ENCODE measurements at regions not wholly inside any gene's neighbourhood (a gene's known extent, or its start where the extent isn't known, plus 50 kb on each side); places are given as distances from the start of the nearest gene placed in this dataset.

DNA sequence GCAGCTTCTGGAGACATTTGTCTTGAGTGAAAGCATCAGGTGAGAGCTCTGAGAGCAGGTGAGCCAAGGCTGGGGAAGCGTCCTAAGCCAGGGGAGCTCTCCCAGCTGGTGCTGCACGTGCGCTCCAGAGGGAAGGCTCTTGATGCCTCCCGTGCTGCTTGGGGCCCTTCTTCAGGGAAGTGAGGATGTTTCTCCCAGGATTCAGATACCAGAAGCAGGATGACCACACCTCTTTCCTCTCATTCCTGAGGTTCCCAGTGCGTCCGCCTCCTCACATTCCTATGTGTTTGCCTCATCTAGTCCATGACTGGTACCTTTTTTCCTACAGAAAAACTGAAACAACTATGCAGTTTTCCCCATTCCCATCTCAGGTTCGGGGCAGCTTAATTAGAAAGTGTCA, 231.0 kb upstream of the IRS2 start (continued):
- TF ChIP-seq, protein P1, sequence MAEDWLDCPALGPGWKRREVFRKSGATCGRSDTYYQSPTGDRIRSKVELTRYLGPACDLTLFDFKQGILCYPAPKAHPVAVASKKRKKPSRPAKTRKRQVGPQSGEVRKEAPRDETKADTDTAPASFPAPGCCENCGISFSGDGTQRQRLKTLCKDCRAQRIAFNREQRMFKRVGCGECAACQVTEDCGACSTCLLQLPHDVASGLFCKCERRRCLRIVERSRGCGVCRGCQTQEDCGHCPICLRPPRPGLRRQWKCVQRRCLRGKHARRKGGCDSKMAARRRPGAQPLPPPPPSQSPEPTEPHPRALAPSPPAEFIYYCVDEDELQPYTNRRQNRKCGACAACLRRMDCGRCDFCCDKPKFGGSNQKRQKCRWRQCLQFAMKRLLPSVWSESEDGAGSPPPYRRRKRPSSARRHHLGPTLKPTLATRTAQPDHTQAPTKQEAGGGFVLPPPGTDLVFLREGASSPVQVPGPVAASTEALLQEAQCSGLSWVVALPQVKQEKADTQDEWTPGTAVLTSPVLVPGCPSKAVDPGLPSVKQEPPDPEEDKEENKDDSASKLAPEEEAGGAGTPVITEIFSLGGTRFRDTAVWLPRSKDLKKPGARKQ (CRISPR knock-in tag; IDR thresholded peaks at IDR 0.05) = no peak
- TF ChIP-seq, protein P2, sequence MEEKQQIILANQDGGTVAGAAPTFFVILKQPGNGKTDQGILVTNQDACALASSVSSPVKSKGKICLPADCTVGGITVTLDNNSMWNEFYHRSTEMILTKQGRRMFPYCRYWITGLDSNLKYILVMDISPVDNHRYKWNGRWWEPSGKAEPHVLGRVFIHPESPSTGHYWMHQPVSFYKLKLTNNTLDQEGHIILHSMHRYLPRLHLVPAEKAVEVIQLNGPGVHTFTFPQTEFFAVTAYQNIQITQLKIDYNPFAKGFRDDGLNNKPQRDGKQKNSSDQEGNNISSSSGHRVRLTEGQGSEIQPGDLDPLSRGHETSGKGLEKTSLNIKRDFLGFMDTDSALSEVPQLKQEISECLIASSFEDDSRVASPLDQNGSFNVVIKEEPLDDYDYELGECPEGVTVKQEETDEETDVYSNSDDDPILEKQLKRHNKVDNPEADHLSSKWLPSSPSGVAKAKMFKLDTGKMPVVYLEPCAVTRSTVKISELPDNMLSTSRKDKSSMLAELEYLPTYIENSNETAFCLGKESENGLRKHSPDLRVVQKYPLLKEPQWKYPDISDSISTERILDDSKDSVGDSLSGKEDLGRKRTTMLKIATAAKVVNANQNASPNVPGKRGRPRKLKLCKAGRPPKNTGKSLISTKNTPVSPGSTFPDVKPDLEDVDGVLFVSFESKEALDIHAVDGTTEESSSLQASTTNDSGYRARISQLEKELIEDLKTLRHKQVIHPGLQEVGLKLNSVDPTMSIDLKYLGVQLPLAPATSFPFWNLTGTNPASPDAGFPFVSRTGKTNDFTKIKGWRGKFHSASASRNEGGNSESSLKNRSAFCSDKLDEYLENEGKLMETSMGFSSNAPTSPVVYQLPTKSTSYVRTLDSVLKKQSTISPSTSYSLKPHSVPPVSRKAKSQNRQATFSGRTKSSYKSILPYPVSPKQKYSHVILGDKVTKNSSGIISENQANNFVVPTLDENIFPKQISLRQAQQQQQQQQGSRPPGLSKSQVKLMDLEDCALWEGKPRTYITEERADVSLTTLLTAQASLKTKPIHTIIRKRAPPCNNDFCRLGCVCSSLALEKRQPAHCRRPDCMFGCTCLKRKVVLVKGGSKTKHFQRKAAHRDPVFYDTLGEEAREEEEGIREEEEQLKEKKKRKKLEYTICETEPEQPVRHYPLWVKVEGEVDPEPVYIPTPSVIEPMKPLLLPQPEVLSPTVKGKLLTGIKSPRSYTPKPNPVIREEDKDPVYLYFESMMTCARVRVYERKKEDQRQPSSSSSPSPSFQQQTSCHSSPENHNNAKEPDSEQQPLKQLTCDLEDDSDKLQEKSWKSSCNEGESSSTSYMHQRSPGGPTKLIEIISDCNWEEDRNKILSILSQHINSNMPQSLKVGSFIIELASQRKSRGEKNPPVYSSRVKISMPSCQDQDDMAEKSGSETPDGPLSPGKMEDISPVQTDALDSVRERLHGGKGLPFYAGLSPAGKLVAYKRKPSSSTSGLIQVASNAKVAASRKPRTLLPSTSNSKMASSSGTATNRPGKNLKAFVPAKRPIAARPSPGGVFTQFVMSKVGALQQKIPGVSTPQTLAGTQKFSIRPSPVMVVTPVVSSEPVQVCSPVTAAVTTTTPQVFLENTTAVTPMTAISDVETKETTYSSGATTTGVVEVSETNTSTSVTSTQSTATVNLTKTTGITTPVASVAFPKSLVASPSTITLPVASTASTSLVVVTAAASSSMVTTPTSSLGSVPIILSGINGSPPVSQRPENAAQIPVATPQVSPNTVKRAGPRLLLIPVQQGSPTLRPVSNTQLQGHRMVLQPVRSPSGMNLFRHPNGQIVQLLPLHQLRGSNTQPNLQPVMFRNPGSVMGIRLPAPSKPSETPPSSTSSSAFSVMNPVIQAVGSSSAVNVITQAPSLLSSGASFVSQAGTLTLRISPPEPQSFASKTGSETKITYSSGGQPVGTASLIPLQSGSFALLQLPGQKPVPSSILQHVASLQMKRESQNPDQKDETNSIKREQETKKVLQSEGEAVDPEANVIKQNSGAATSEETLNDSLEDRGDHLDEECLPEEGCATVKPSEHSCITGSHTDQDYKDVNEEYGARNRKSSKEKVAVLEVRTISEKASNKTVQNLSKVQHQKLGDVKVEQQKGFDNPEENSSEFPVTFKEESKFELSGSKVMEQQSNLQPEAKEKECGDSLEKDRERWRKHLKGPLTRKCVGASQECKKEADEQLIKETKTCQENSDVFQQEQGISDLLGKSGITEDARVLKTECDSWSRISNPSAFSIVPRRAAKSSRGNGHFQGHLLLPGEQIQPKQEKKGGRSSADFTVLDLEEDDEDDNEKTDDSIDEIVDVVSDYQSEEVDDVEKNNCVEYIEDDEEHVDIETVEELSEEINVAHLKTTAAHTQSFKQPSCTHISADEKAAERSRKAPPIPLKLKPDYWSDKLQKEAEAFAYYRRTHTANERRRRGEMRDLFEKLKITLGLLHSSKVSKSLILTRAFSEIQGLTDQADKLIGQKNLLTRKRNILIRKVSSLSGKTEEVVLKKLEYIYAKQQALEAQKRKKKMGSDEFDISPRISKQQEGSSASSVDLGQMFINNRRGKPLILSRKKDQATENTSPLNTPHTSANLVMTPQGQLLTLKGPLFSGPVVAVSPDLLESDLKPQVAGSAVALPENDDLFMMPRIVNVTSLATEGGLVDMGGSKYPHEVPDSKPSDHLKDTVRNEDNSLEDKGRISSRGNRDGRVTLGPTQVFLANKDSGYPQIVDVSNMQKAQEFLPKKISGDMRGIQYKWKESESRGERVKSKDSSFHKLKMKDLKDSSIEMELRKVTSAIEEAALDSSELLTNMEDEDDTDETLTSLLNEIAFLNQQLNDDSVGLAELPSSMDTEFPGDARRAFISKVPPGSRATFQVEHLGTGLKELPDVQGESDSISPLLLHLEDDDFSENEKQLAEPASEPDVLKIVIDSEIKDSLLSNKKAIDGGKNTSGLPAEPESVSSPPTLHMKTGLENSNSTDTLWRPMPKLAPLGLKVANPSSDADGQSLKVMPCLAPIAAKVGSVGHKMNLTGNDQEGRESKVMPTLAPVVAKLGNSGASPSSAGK (IDR thresholded peaks at IDR 0.05) = no peak
